ENCODE measurements at regions not wholly inside any gene's neighbourhood (a gene's known extent, or its start where the extent isn't known, plus 50 kb on each side); places are given as distances from the start of the nearest gene placed in this dataset.

GRCh38 chr13:63323441-63323840 is 1907.8 kb upstream of the PCDH20 start:
- intact Hi-C loops (cut with micrococcal nuclease): no loop called here
- no peak for TF ChIP-seq TCF7L2 (IDR thresholded peaks at IDR 0.05; ENCODE audit: borderline replicate concordance, extremely low read depth, insufficient read depth, insufficient read length)
- no peak for TF ChIP-seq ZNF274 (IDR thresholded peaks at IDR 0.05; ENCODE audit: low read depth, low read length)
- no peak for TF ChIP-seq CBX3 (IDR thresholded peaks at IDR 0.05; ENCODE audit: low read depth)
- no peak for TF ChIP-seq RAD21 (IDR thresholded peaks at IDR 0.05; ENCODE audit: low read depth)
- no peak for TF ChIP-seq ELF1 (IDR thresholded peaks at IDR 0.05; ENCODE audit: borderline replicate concordance, low read depth)
- no peak for TF ChIP-seq SP1 (IDR thresholded peaks at IDR 0.05; ENCODE audit: low read depth)
- TF ChIP-seq REST (IDR thresholded peaks at IDR 0.05; ENCODE audit: low read depth): no peak
- no peak for TF ChIP-seq ZFX (IDR thresholded peaks at IDR 0.05)
- no peak for TF ChIP-seq FOSL1 (IDR thresholded peaks at IDR 0.05; ENCODE audit: low read depth)
- no peak for TF ChIP-seq ZBTB33 (IDR thresholded peaks at IDR 0.05; ENCODE audit: extremely low read depth, insufficient replicate concordance, low read length)
- H2AFZ ChIP-seq (ENCODE audit: low read depth, low read length, poor library complexity, severe bottlenecking): no peak overlapping the region

More at GRCh38 chr13:63323441-63323840, 1907.8 kb upstream of the PCDH20 start:
- no peaks in the 10 kb centered on the region for H3K9me2 ChIP-seq (ENCODE audit: insufficient read depth)
- no peaks in the 10 kb centered on the region for H3K36me3 ChIP-seq (ENCODE audit: control insufficient read depth in 1 of 2, insufficient read depth in 2 of 2, low read length in 2 of 2)
- H3K9ac ChIP-seq (ENCODE audit: low read length): no peak overlapping the region
- ChIA-PET POLR2A (no interaction called here), RAD21 (ENCODE audit: low non-redundant PET in 1 of 2, low total read pairs in 2 of 2, uncharacterized antibody in 2 of 2, unreplicated experiment in 2 of 2) (no interaction called here), CTCF (no interaction called here)
- H3K4me2 ChIP-seq (ENCODE audit: low read length): no peak overlapping the region
- no peak overlapping the region for H3K27ac ChIP-seq (ENCODE audit: low read depth, low read length)
- H3K79me2 ChIP-seq (ENCODE audit: insufficient read depth, low read length): no peaks in the 10 kb centered on the region
- no peak for DNase-seq (ENCODE audit: low read depth, low spot score)
- no TSS peak for BruUV-seq (replicated peaks)
- no peaks in the 10 kb centered on the region for H4K20me1 ChIP-seq (ENCODE audit: insufficient read depth)
- no peak overlapping the region for H3K4me3 ChIP-seq (replicated peaks in 1 of 2; ENCODE audit: low read depth in 1 of 2, low read length in 2 of 2)
- no peaks in the 10 kb centered on the region for H3K4me1 ChIP-seq (ENCODE audit: control insufficient read depth in 1 of 2, insufficient read depth in 2 of 2, low read length in 2 of 2)
- no peaks in the 10 kb centered on the region for H3K9me3 ChIP-seq (ENCODE audit: control insufficient read depth in 1 of 2, insufficient read depth in 1 of 2, low read depth in 1 of 2, low read length in 2 of 2)
- no peak for ATAC-seq
- H3K27me3 ChIP-seq (ENCODE audit: insufficient read depth, low read length): no peaks in the 10 kb centered on the region

Data from HCT116 (cell line).